ENCODE measurements at regions not wholly inside any gene's neighbourhood (a gene's known extent, or its start where the extent isn't known, plus 50 kb on each side); places are given as distances from the start of the nearest gene placed in this dataset.

DNA sequence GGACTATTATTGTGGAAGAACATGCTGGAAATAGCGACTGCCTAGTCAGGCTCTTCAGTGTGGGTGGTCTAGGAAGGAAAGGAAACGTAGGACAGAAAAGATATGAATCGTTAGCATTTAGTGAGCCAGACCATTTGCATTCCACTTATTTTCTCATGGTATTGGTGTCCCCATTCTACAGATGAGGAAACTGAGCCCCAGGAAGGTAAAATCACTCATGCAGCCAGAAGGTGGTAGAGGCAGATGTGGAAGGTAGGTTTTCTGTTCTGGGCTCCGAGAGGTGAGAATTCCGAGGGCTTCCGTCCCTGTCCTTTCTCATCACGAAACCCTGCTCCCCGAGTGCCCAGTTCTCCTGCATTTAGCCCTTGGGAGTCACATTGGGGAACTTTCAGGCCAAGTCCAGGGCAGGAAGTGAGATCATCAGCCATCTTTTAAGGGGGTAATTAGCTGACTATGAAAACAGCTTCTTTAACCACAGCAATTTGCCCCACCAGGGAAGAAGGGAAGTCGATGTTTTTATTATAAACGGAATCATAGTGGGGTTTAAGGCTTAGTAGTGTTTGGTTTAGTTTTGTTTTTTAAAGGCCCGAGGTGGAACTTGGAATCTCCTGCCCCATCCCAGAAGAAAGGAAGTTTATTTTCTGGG, 110.7 kb upstream of the IRX3 start:
- ATAC-seq = no peak
- intact Hi-C loops (cut with DNase I) = no loop called here
- Histone ChIP-seq H3K4me1 (peaks cover 0 to 7% (median 0%) of the 10 kb centered on the region in 12 donors), H3K27me3 (no peaks in the 10 kb centered on the region), H3K4me3 (no peak overlapping the region), H3K9me3 (peaks cover 0 to 16% (median 0%) of the 10 kb centered on the region in 12 donors), H3K36me3 (no peaks in the 10 kb centered on the region), H3K27ac (no peak overlapping the region)
- no peak for TF ChIP-seq CTCF (IDR thresholded peaks at IDR 0.05)
- TF ChIP-seq POLR2A (IDR thresholded peaks at IDR 0.05) = no peak
- 71 to 80% (median 77%) methylated on average over 11 of the region's 11 CpGs for WGBS, 4 donors
- no peak for DNase-seq

GRCh38 chr16:54389836-54390494, 103.4 kb upstream of the IRX3 start:
- no peak for TF ChIP-seq POLR2A (IDR thresholded peaks at IDR 0.05)
- TF ChIP-seq CTCF (IDR thresholded peaks at IDR 0.05) = no peak
- no peak for ATAC-seq

GRCh38 chr16:54385141-54385540, 98.6 kb upstream of the IRX3 start:
- WGBS, 4 donors = 73 to 79% (median 75%) methylated on average over 2 of the region's 2 CpGs
- H3K27ac ChIP-seq = no peak overlapping the region
- intact Hi-C loops (cut with DNase I) = no loop called here
- H3K27me3 ChIP-seq = no peaks in the 10 kb centered on the region
- H3K36me3 ChIP-seq = no peaks in the 10 kb centered on the region
- TF ChIP-seq CTCF (IDR thresholded peaks at IDR 0.05) = no peak
- no peak for TF ChIP-seq POLR2A (IDR thresholded peaks at IDR 0.05)
- H3K4me1 ChIP-seq = no peaks in the 10 kb centered on the region
- DNase-seq = no peak
- H3K9me3 ChIP-seq = peaks cover 0 to 4% (median 0%) of the 10 kb centered on the region in 12 donors
- no peak overlapping the region for H3K4me3 ChIP-seq
- no peak for ATAC-seq

More at GRCh38 chr16:54389836-54390494, 103.4 kb upstream of the IRX3 start:
- H3K27me3 ChIP-seq = no peaks in the 10 kb centered on the region
- no peak overlapping the region for H3K27ac ChIP-seq
- intact Hi-C loops (cut with DNase I) = no loop called here
- H3K4me1 ChIP-seq = no peaks in the 10 kb centered on the region
- H3K4me3 ChIP-seq = no peak overlapping the region
- DNase-seq = no peak
- WGBS, 4 donors = 76 to 86% (median 82%) methylated on average over 8 of the region's 8 CpGs
- no peaks in the 10 kb centered on the region for H3K36me3 ChIP-seq
- peaks cover 0 to 9% (median 0%) of the 10 kb centered on the region in 12 donors for H3K9me3 ChIP-seq

DNA sequence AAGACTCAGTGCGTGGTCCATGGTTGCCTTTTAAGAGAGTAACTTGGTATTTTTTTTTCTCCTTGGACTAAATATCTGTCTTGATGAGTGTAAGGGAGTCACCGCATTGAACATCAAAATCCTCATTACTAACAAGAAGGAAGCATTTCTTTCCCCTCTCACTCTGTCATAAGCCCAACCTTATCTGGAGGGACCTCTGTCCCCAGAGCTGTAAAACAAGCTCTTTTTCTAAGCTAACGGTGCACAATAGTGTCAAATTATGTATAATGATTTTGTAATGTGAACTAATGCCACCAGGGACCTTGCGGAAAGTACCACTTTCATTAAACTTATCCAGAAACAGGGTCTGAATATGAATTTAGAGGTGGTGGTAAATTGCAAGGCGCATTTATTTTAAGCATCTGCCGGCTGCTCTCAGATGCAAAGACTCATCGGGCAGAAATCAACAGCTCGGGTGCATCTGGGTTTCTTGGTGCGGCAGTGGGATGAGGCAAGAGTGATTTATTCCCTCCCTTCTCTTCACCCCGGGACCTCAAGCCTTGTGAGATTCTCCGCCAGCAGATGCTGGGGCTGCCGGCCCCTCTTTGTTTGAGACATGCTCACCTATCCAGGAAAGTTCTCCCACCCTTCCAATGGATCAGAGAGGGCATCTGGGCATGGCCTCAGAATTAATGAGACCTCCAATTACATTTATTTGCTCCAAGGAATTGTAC, 95.2 kb upstream of the IRX3 start:
- TF ChIP-seq POLR2A (IDR thresholded peaks at IDR 0.05) = no peak
- no peak for TF ChIP-seq CTCF (IDR thresholded peaks at IDR 0.05)
- ATAC-seq (no peak), DNase-seq (no peak)
- Histone ChIP-seq H3K4me1 (no peaks in the 10 kb centered on the region), H3K36me3 (no peaks in the 10 kb centered on the region), H3K9me3 (peaks cover 0 to 7% (median 0%) of the 10 kb centered on the region in 12 donors), H3K27ac (no peak overlapping the region), H3K4me3 (no peak overlapping the region), H3K27me3 (no peaks in the 10 kb centered on the region)
- intact Hi-C loops (cut with DNase I) = no loop called here
- 82 to 90% (median 85%) methylated on average over 12 of the region's 12 CpGs for whole genome bisulfite sequencing, 4 donors
